ENCODE measurements at regions not wholly inside any gene's neighbourhood (a gene's known extent, or its start where the extent isn't known, plus 50 kb on each side); places are given as distances from the start of the nearest gene placed in this dataset.

- no peak for TF ChIP-seq CTCF (conservative IDR thresholded peaks at IDR 0.05; ENCODE audit: low read length)
- TF ChIP-seq EZH2phosphoT487 (IDR thresholded peaks at IDR 0.05; ENCODE audit: borderline replicate concordance) = no peak
Observed at GRCh38 chr2:126506786-126507185, 149.2 kb upstream of the GYPC start.

All from Loucy (cell line).